HG02938 (cell line): ENCODE measurements at regions not wholly inside any gene's neighbourhood (a gene's known extent, or its start where the extent isn't known, plus 50 kb on each side); places are given as distances from the start of the nearest gene placed in this dataset.

Source experiments
- ATAC-seq: cut with Tn5 transposase; IDR thresholded peaks from one replicate; pipeline ENCODE4 v1.9.1; 2021; ENCODE audit warnings: mild to moderate bottlenecking, moderate library complexity; ENCODE audit not compliant: unreplicated experiment

- ATAC-seq = no peak
These were observed 118.1 kb upstream of the MAFB start for GRCh38 chr20:40806929-40807820.

GRCh38 chr20:40807821-40808170 lies 118.8 kb upstream of the MAFB start:
- ATAC-seq = no peak

DNA sequence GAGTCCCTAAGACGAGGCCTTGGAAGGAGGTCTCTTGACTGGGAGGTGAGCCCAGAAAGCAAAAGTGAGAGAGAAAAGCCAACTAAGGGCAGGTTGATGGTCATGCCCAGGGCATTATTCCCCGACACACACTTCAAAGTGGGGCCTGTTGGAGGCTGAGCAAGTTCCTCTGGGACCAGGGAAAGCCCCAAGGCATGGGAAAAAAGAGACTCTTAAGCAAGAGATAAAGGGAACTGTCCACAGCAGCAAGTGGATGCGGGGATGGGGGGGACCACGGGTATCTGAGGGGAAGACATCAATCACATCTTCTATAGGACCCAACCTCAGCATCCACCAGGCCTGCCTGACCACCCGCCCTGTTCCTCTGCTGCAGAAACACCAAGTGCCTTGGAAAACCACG lies 119.9 kb upstream of the MAFB start:
- ATAC-seq = no peak

GRCh38 chr20:40809361-40809760 lies 120.3 kb upstream of the MAFB start:
- no peak for ATAC-seq

DNA sequence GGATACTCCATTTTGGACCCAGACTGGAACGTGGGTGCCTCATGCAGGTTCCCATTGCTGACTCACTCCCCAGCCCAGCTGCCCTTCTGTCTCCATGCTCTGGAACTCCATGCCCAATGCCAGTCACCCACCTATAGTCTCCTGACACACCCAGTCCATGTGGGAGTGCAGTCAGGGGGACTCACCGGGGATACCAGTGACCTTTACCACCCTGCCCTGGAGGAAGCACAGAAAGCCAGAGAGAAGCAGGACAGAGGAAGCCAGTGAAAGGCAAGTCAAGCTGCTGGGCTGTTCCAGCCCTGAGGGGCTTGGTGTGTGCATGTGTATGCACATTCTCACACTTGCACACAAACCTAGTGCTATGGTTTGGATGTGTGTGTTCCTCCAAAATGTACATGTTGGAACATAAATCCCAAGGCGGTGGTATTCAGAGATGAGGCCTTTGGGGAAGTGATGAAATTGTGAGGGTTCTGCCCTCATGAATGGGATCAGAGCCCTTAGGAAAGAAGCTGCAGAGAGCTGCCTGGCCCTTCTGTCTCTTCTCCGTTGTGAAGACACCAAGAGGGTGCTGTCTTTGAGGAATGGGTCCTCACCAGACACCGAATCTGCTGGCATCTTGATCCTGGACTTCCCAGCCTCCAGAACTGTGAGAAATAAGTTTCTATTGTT lies 121.4 kb upstream of the MAFB start:
- no peak for ATAC-seq

GRCh38 chr20:40811004-40811403 lies 122.0 kb upstream of the MAFB start:
- ATAC-seq = no peak

DNA sequence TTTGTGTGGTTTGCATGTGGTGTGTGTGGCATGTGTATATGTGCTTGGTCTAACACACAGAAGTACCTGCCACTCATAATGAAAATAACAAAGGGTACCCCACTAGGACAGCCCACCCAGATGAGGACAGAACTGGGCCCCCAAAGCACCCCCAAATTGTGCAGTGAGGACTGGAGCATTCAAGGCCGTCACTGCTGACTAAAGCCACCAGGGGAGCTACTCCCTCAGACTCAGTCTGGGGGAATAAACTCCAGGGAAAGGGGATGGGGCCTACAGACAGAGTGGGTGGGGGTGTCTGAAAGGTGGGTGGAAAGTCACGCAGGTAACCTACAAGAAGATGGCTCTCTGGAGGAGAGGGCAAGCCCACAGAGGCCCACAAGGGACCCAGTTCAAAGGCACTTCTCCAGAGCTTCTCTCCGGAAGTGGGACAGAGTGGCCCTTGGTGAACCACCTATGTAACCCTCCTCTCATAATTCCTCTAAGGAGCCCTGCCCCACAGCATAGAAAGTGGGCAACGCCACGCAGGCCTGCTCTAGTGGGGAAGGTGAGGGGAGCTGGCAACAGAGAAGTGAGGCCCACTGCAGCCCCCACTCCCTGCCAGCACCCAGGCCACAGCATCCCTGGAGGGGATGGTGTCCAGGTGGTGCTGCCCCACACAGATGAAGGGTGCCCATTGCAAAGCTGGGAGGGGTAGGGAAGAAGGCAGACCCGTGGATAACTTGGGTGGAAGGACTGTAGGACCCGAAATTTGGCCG lies 122.8 kb upstream of the MAFB start:
- no peak for ATAC-seq

DNA sequence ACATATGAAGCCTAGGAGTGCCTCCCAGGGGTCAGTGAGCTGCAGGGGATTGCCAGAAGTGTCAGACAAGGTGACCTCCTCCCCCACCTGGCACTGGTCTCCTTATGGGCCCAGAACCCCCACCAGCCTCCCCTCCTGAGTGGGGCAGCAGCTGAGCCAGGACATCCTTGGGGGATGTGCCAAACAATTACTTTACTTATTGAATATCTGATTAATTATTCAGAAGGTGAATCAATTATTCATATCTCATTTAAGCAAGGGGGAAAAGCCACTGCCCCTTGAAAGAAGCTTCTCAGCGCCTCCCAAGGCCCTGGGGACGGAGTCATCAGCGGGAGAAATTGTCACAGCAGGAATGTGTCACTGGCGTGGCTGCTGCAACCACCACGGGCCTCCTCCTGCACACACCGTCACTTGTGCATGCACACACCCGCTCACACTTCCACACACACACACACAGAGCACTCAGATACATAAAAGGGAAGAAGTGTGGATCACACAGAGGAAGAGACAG lies 123.4 kb upstream of the MAFB start:
- no peak for ATAC-seq

GRCh38 chr20:40813029-40813431 lies 124.0 kb upstream of the MAFB start:
- ATAC-seq = no peak

GRCh38 chr20:40813708-40814630 lies 124.9 kb upstream of the MAFB start:
- no peak for ATAC-seq

GRCh38 chr20:40814631-40814960 lies 125.6 kb upstream of the MAFB start:
- ATAC-seq = no peak

GRCh38 chr20:40815156-40816038 lies 126.4 kb upstream of the MAFB start:
- no peak for ATAC-seq

- no peak for ATAC-seq
These were observed 127.0 kb upstream of the MAFB start for GRCh38 chr20:40816039-40816352.

- ATAC-seq = no peak
These were observed 132.4 kb upstream of the MAFB start for GRCh38 chr20:40821429-40821828.

DNA sequence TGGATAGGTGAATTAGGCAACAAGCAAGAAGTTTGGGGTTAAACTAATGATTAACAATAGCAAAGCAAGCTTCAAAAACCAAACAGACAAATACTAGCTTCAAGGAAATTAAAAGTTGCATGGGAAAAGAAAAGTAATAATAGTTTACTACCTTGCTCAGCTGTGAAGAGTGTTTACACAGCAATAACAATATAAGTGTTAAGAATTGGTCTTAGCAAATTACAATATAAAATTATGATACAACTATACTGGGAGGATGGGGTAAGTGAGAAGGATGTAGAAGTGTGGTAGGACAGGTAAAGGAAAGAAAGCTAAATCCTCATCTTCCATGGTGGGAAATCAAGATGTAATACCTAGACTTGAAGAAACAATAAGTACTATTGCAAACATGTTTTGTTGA lies 137.7 kb upstream of the MAFB start:
- no peak for ATAC-seq

DNA sequence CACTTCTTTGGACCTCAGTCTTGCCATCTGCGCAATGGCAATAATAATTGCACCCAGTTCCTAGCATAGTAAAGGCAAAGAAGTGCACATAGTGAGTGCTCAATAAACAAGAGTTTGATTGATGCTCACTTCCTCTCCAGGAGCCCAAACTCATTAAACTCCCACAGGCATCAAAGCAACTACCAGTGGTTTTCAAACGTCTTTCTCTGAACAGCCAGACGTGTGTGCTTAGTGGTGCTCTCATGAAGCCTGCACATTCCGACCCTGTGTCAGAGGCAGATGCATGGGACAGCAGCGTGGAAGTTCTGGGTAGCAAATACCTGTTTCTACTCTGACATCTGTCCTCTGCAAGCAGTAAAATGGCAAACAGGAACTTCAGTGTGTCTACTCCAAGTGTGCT lies 146.3 kb upstream of the MAFB start:
- no peak for ATAC-seq

GRCh38 chr20:40838509-40838908 lies 149.5 kb upstream of the MAFB start:
- no peak for ATAC-seq

- no peak for ATAC-seq
These were observed 154.2 kb upstream of the MAFB start for GRCh38 chr20:40843251-40843650.

DNA sequence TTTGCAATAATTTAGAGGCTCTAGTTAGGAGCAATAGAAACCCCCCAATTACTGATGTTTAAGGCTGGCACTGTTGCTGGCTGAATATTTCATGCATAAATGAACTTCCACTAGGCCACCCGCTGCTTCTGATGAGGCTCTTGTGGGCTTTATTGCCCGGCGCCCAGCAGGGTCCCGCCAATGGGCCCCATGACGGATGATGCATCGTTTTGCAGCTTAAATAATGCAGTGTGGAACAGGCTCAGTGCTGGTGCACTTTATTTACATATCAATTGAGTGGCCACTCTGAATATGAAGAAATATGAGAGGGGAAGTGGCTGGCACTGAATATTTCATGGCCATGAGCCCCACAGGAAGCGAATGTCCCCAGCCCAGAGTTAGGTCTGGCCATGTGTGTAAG lies 155.3 kb upstream of the MAFB start:
- no peak for ATAC-seq

DNA sequence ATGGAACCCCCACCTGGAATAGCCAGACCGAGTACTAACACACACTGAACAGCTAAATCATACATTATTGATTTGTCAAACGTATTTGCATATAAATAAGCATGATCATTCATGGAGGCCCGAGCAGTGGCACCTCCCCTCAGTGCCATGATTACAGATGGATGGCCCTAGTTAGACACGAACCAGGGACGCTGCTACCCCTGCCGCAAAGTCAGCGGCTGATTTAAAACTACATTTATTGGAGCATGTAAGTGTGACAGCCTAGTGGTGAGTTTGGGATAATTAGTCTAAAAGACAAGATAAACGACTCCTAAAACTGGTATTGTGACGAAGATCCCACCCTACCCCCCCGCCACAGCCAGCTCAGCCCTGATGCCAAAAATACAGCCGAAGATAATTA lies 159.1 kb upstream of the MAFB start:
- ATAC-seq = no peak
